H1 (cell line): ENCODE measurements at regions not wholly inside any gene's neighbourhood (a gene's known extent, or its start where the extent isn't known, plus 50 kb on each side); places are given as distances from the start of the nearest gene placed in this dataset.

Experiments
- CTCF ChIA-PET: fragments of 300-600 bp; sonication (Branson Sonifier 250); formaldehyde crosslinking; loops from one replicate; lab custom pipeline; 2021; ENCODE audit not compliant: partially characterized antibody; lab: Charles Lee
- POLR2A ChIA-PET: fragments of 300-600 bp; sonication (Branson Sonifier 250); formaldehyde crosslinking; loops from one replicate; lab custom pipeline; 2021; ENCODE audit warnings: inconsistent platforms; ENCODE audit not compliant: partially characterized antibody; lab: Charles Lee
- DNase-seq, 2 experiments: peaks; one replicate each; pipeline versions ENCODE4 v3.0.0 to v3.0.0-alpha.2; 2010 to 2022; ENCODE audit warnings: low spot score in 2 of 2, low read depth in 1 of 2, mixed read lengths in 1 of 2
- FAIRE-seq: peaks from 2 replicates; lab custom pipeline; 2011; peaks lifted over from hg19 to GRCh38; lab: Jason Lieb, UNC
- H2AFZ ChIP-seq: 2 replicates; pipeline ENCODE4 v1.8.1; 2012; ENCODE audit warnings: low read length, inconsistent platforms
- H2AK5ac ChIP-seq: 2 replicates; pipeline ENCODE4 v1.6.1; 2013; ENCODE audit warnings: low read depth, low read length
- H2BK120ac ChIP-seq: replicated peaks from 2 replicates; pipeline ENCODE3; 2013; ENCODE audit warnings: low read depth, low read length, inconsistent platforms
- H2BK12ac ChIP-seq: 2 replicates; pipeline ENCODE4 v1.6.1; 2013; ENCODE audit warnings: low read depth, low read length
- H2BK15ac ChIP-seq: 2 replicates; pipeline ENCODE4 v1.6.1; 2013; ENCODE audit warnings: low read length
- H2BK20ac ChIP-seq: 2 replicates; pipeline ENCODE4 v1.6.1; 2013; ENCODE audit warnings: low read length
- H2BK5ac ChIP-seq: 2 replicates; pipeline ENCODE4 v1.6.1; 2013; ENCODE audit warnings: low read depth, low read length
- H3K14ac ChIP-seq: 2 replicates; pipeline ENCODE4 v1.6.1; 2013; ENCODE audit warnings: inconsistent platforms; ENCODE audit not compliant: insufficient read length
- H3K18ac ChIP-seq: 2 replicates; pipeline ENCODE4 v1.6.1; 2013; ENCODE audit warnings: low read length; ENCODE audit errors: extremely low read depth
- H3K23ac ChIP-seq: 2 replicates; pipeline ENCODE4 v1.6.1; 2013; ENCODE audit warnings: inconsistent platforms; ENCODE audit not compliant: insufficient read length
- H3K23me2 ChIP-seq: 2 replicates; pipeline ENCODE4 v1.6.1; 2013; ENCODE audit warnings: low read depth, low read length
- H3K27ac ChIP-seq: 2 replicates; pipeline ENCODE4 v1.6.1; 2011; ENCODE audit warnings: low read depth, low read length, inconsistent platforms
- H3K27me3 ChIP-seq, 4 experiments: replicated peaks in 1 of 4; 1 replicate in 1 of 4; 2 replicates in 3 of 4; pipeline versions ENCODE4 v1.6.1 to v1.8.1; 2011 to 2013; ENCODE audit warnings: low read length in 3 of 4, mild to moderate bottlenecking in 3 of 4, inconsistent platforms in 2 of 4, mixed read lengths in 2 of 4, moderate library complexity in 1 of 4; ENCODE audit not compliant: control insufficient read depth in 3 of 4, insufficient read depth in 3 of 4; ENCODE audit errors: extremely low read depth in 1 of 4
- H3K36me3 ChIP-seq, 4 experiments: 2 replicates each; pipeline versions ENCODE4 v1.6.1 to v1.8.1; 2011 to 2013; ENCODE audit warnings: mild to moderate bottlenecking in 4 of 4, low read length in 3 of 4, moderate library complexity in 2 of 4, control low read depth in 1 of 4, inconsistent platforms in 1 of 4; ENCODE audit not compliant: insufficient read depth in 4 of 4, control insufficient read depth in 2 of 4
- H3K4ac ChIP-seq: replicated peaks from 2 replicates; pipeline ENCODE3; 2013; ENCODE audit warnings: low read length, low read depth, mixed read lengths, inconsistent platforms; ENCODE audit not compliant: insufficient read length
- H3K4me1 ChIP-seq, 4 experiments: replicated peaks in 1 of 4; 1 replicate in 1 of 4; 2 replicates in 3 of 4; pipeline versions ENCODE4 v1.6.1 to v1.8.1; 2011 to 2013; ENCODE audit warnings: low read length in 3 of 4, inconsistent platforms in 2 of 4, mixed read lengths in 1 of 4; ENCODE audit not compliant: insufficient read depth in 4 of 4, control insufficient read depth in 3 of 4
- H3K4me2 ChIP-seq, 2 experiments: 2 replicates each; pipeline versions ENCODE4 v1.6.1 to v1.8.1; 2011 to 2013; ENCODE audit warnings: low read depth in 2 of 2, low read length in 2 of 2, control low read depth in 1 of 2, inconsistent platforms in 1 of 2, mild to moderate bottlenecking in 1 of 2; ENCODE audit not compliant: insufficient read depth in 1 of 2
- H3K4me3 ChIP-seq, 4 experiments: fragments of 200-600, 300-600 bp in 1 of 4; sonication (generic), shearing (Covaris generic), sonication (Bioruptor Twin) in 1 of 4; 2 replicates each; pipeline versions ENCODE4 v1.5.1 to v1.8.1; 2011 to 2016; ENCODE audit warnings: low read length in 4 of 4, low read depth in 3 of 4, control low read depth in 2 of 4, inconsistent platforms in 2 of 4, mild to moderate bottlenecking in 2 of 4, mixed read lengths in 1 of 4, moderate library complexity in 1 of 4; ENCODE audit not compliant: insufficient read depth in 2 of 4; ENCODE audit errors: extremely low read depth in 1 of 4
- H3K56ac ChIP-seq: replicated peaks from 2 replicates; pipeline ENCODE3; 2013; ENCODE audit warnings: low read depth, mild to moderate bottlenecking, mixed read lengths, low read length, inconsistent platforms; ENCODE audit not compliant: insufficient read length
- H3K79me1 ChIP-seq: 2 replicates; pipeline ENCODE4 v1.6.1; 2013; ENCODE audit warnings: low read depth, low read length, control low read depth
- H3K79me2 ChIP-seq, 2 experiments: 2 replicates each; pipeline versions ENCODE4 v1.6.1 to v1.8.1; 2012 to 2013; ENCODE audit warnings: low read length in 2 of 2, mild to moderate bottlenecking in 2 of 2, inconsistent platforms in 1 of 2; ENCODE audit not compliant: insufficient read depth in 2 of 2, control insufficient read depth in 1 of 2
- H3K9ac ChIP-seq, 4 experiments: replicated peaks in 1 of 4; 1 replicate in 1 of 4; 2 replicates in 3 of 4; pipeline versions ENCODE4 v1.6.1 to v1.8.1; 2011 to 2013; ENCODE audit warnings: low read depth in 3 of 4, low read length in 3 of 4, control low read depth in 2 of 4, mild to moderate bottlenecking in 2 of 4, moderate library complexity in 2 of 4, inconsistent platforms in 1 of 4; ENCODE audit errors: extremely low read depth in 1 of 4
- H3K9me3 ChIP-seq, 2 experiments: 2 replicates each; pipeline versions ENCODE4 v1.6.1 to v1.8.1; 2012 to 2013; ENCODE audit warnings: mild to moderate bottlenecking in 2 of 2, moderate library complexity in 2 of 2, control low read depth in 1 of 2, inconsistent platforms in 1 of 2, low read depth in 1 of 2, low read length in 1 of 2, mixed read lengths in 1 of 2; ENCODE audit not compliant: insufficient read depth in 2 of 2
- H4K20me1 ChIP-seq, 2 experiments: replicated peaks in 1 of 2; 2 replicates each; pipeline versions ENCODE3 to v1.8.1; 2011 to 2013; ENCODE audit warnings: inconsistent platforms in 2 of 2, low read length in 2 of 2, mild to moderate bottlenecking in 1 of 2; ENCODE audit not compliant: insufficient read depth in 2 of 2, control insufficient read depth in 1 of 2
- H4K5ac ChIP-seq: 2 replicates; pipeline ENCODE4 v1.6.1; 2013; ENCODE audit warnings: low read length, low read depth, mixed read lengths, inconsistent platforms; ENCODE audit not compliant: insufficient read length
- H4K8ac ChIP-seq: 2 replicates; pipeline ENCODE4 v1.8.0; 2013; ENCODE audit warnings: mild to moderate bottlenecking, moderate library complexity, low read length, inconsistent platforms; ENCODE audit not compliant: insufficient read depth; ENCODE audit errors: extremely low read depth
- H4K91ac ChIP-seq: replicated peaks from 2 replicates; pipeline ENCODE3; 2013; ENCODE audit warnings: low read length, mixed read lengths, inconsistent platforms; ENCODE audit not compliant: insufficient read length
- BRCA1 ChIP-seq: IDR thresholded peaks from 2 replicates; pipeline ENCODE4 v1.6.1; 2012; ENCODE audit warnings: low read depth, low read length, improper control_type of control experiment
- CEBPB ChIP-seq: IDR thresholded peaks from 2 replicates; pipeline ENCODE4 v1.6.1; 2012; ENCODE audit warnings: low read depth, low read length
- GTF2F1 ChIP-seq: IDR thresholded peaks from 2 replicates; pipeline ENCODE4 v1.6.1; 2012; ENCODE audit warnings: low read depth, low read length, improper control_type of control experiment, borderline replicate concordance
- RAD21 ChIP-seq, 2 experiments: IDR thresholded peaks in 1 of 2; conservative IDR thresholded peaks in 1 of 2; 2 replicates each; pipeline ENCODE4 v1.6.1; 2011; ENCODE audit warnings: low read depth in 2 of 2, low read length in 2 of 2, improper control_type of control experiment in 1 of 2, inconsistent platforms in 1 of 2, mild to moderate bottlenecking in 1 of 2, moderate library complexity in 1 of 2
- TAF7 ChIP-seq: optimal IDR thresholded peaks from 2 replicates; pipeline ENCODE3; 2011; ENCODE audit warnings: low read depth, mild to moderate bottlenecking, inconsistent platforms, low read length, moderate library complexity, borderline replicate concordance
- WGBS, 2 experiments: shearing (Covaris generic) in 1 of 2; methylation state at CpG; one replicate each; pipeline versions ENCODE4 v1.1.6 to v1.1.7; 2013 to 2015; ENCODE audit warnings: low lambda C conversion rate in 2 of 2, mixed read lengths in 2 of 2, inconsistent platforms in 1 of 2, low coverage in 1 of 2, missing lambda C conversion rate in 1 of 2; ENCODE audit not compliant: insufficient replicate concordance in 2 of 2, insufficient coverage in 1 of 2, insufficient read length in 1 of 2; ENCODE audit errors: extremely low coverage in 1 of 2, missing lambda C conversion rate in 1 of 2; 5-methylcytosine and 5-hydroxymethylcytosine counted together
- TF ChIP-seq, protein P1 (sequence below), 3 experiments: IDR thresholded peaks; 1 replicate in 2 of 3; 2 replicates in 1 of 3; pipeline versions ENCODE4 v1.5.1 to v1.6.1; 2011; ENCODE audit warnings: low read length in 3 of 3, mild to moderate bottlenecking in 3 of 3, inconsistent platforms in 2 of 3, low read depth in 1 of 3, moderate library complexity in 1 of 3; ENCODE audit not compliant: insufficient read depth in 1 of 3; ENCODE audit errors: control extremely low read depth in 1 of 3
- TF ChIP-seq, protein P2 (sequence below): IDR thresholded peaks from 2 replicates; pipeline ENCODE4 v1.6.1; 2012; ENCODE audit warnings: low read length, inconsistent platforms

GRCh38 chr14:34111953-34112352, 161.1 kb upstream of the EGLN3 start:
- no peak overlapping the region for H3K27ac ChIP-seq
- no peaks in the 10 kb centered on the region for H3K9me3 ChIP-seq
- FAIRE-seq (peak; percentile 13), DNase-seq (no peak)
- H3K79me1 ChIP-seq = no peaks in the 10 kb centered on the region
- no peak overlapping the region for H2BK5ac ChIP-seq
- no peaks in the 10 kb centered on the region for H3K36me3 ChIP-seq
- no peak overlapping the region for H2BK20ac ChIP-seq
- H3K4ac ChIP-seq = no peak overlapping the region
- no peaks in the 10 kb centered on the region for H3K27me3 ChIP-seq
- no peak overlapping the region for H2BK15ac ChIP-seq
- no peak overlapping the region for H2BK12ac ChIP-seq
- H3K23me2 ChIP-seq = no peaks in the 10 kb centered on the region
- no peak overlapping the region for H3K14ac ChIP-seq
- no peak overlapping the region for H3K56ac ChIP-seq
- no peak overlapping the region for H3K4me2 ChIP-seq
- no peaks in the 10 kb centered on the region for H3K79me2 ChIP-seq
- H4K8ac ChIP-seq = no peak overlapping the region
- no peak overlapping the region for H2BK120ac ChIP-seq
- ChIA-PET CTCF (interaction anchor here (0.6 to 3.8 kb wide), 3 partner anchors 15 to 211 kb away, joined by 3 to 24 read pairs (median 3); no protein-coding TSS in a partner anchor), POLR2A (no interaction called here)
- H4K5ac ChIP-seq = no peak overlapping the region
- no peak overlapping the region for H3K9ac ChIP-seq
- H2AFZ ChIP-seq = no peak overlapping the region
- H3K4me3 ChIP-seq = no peak overlapping the region
- no peak overlapping the region for H2AK5ac ChIP-seq
- WGBS, 2 experiments = 76% methylated on average over 4 of the region's 4 CpGs; no CpG with 5 or more reads in 1 of the 2 experiments
- H3K4me1 ChIP-seq = no peaks in the 10 kb centered on the region
- no peak overlapping the region for H4K91ac ChIP-seq
- no peak overlapping the region for H3K23ac ChIP-seq
- no peaks in the 10 kb centered on the region for H4K20me1 ChIP-seq
- no peak overlapping the region for H3K18ac ChIP-seq
- peak; percentile 19 to 26; a peak in 2 of 4 replicates for TF ChIP-seq RAD21 (IDR thresholded peaks at IDR 0.05 in 1 of 2, conservative IDR thresholded peaks at IDR 0.05 in 1 of 2; ENCODE audit: low read depth in 2 of 2, low read length in 2 of 2)
- TF ChIP-seq, protein P1, sequence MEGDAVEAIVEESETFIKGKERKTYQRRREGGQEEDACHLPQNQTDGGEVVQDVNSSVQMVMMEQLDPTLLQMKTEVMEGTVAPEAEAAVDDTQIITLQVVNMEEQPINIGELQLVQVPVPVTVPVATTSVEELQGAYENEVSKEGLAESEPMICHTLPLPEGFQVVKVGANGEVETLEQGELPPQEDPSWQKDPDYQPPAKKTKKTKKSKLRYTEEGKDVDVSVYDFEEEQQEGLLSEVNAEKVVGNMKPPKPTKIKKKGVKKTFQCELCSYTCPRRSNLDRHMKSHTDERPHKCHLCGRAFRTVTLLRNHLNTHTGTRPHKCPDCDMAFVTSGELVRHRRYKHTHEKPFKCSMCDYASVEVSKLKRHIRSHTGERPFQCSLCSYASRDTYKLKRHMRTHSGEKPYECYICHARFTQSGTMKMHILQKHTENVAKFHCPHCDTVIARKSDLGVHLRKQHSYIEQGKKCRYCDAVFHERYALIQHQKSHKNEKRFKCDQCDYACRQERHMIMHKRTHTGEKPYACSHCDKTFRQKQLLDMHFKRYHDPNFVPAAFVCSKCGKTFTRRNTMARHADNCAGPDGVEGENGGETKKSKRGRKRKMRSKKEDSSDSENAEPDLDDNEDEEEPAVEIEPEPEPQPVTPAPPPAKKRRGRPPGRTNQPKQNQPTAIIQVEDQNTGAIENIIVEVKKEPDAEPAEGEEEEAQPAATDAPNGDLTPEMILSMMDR (IDR thresholded peaks at IDR 0.05; ENCODE audit: control extremely low read depth in 1 of 3, insufficient read depth in 1 of 3, low read depth in 1 of 3, low read length in 3 of 3) = peak in 1 of 3 experiments; percentile 29; a peak in 2 of 4 replicates
- no peak for TF ChIP-seq CEBPB
- no peak for TF ChIP-seq GTF2F1
- TF ChIP-seq, protein P2, sequence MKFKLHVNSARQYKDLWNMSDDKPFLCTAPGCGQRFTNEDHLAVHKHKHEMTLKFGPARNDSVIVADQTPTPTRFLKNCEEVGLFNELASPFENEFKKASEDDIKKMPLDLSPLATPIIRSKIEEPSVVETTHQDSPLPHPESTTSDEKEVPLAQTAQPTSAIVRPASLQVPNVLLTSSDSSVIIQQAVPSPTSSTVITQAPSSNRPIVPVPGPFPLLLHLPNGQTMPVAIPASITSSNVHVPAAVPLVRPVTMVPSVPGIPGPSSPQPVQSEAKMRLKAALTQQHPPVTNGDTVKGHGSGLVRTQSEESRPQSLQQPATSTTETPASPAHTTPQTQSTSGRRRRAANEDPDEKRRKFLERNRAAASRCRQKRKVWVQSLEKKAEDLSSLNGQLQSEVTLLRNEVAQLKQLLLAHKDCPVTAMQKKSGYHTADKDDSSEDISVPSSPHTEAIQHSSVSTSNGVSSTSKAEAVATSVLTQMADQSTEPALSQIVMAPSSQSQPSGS = no peak
- no peak for TF ChIP-seq BRCA1
- TF ChIP-seq TAF7 = no peak
